ENCODE measurements at regions not wholly inside any gene's neighbourhood (a gene's known extent, or its start where the extent isn't known, plus 50 kb on each side); places are given as distances from the start of the nearest gene placed in this dataset.

- no peak overlapping the region for H2AFZ ChIP-seq (replicated peaks; ENCODE audit: low read length, poor library complexity)
- H2AK9ac ChIP-seq (replicated peaks; ENCODE audit: low read depth, low read length, poor library complexity) = no peak overlapping the region
- H4K5ac ChIP-seq (ENCODE audit: low read depth, low read length) = no peak overlapping the region
- no TSS peak for BruUV-seq (replicated peaks)
- H4K20me1 ChIP-seq (ENCODE audit: insufficient read depth, low read length) = no peaks in the 10 kb centered on the region
- no peak overlapping the region for H4K8ac ChIP-seq (ENCODE audit: low read depth in 2 of 2, low read length in 2 of 2)
- no peak overlapping the region for H3K14ac ChIP-seq (replicated peaks; ENCODE audit: low read depth, low read length)
- no peak overlapping the region for H2BK15ac ChIP-seq (ENCODE audit: low read depth, low read length)
- H3K56ac ChIP-seq (ENCODE audit: extremely low read depth, insufficient read depth, low read length) = no peak overlapping the region
- H3K36me3 ChIP-seq (ENCODE audit: control insufficient read depth, insufficient read depth, low read length) = no peaks in the 10 kb centered on the region
- TF ChIP-seq RFX5 (IDR thresholded peaks at IDR 0.05; ENCODE audit: low read depth, low read length) (no peak), RAD21 (IDR thresholded peaks at IDR 0.05; ENCODE audit: low read length) (no peak), SMC3 (IDR thresholded peaks at IDR 0.05; ENCODE audit: low read depth, low read length) (no peak), BHLHE40 (IDR thresholded peaks at IDR 0.05; ENCODE audit: low read depth, low read length) (no peak)
- H3K27me3 ChIP-seq (ENCODE audit: control insufficient read depth, insufficient read depth, low read length) = no peaks in the 10 kb centered on the region
- ChIA-PET CTCF (no interaction called here), POLR2A (ENCODE audit: unreplicated experiment) (no interaction called here)
- no peaks in the 10 kb centered on the region for H3K4me1 ChIP-seq (ENCODE audit: control insufficient read depth, insufficient read depth, low read length)
- H3K4me2 ChIP-seq (ENCODE audit: low read depth, low read length) = no peak overlapping the region
- no peaks in the 10 kb centered on the region for H3K79me1 ChIP-seq (ENCODE audit: low read depth in 1 of 2, low read length in 2 of 2)
- intact Hi-C loops (cut with micrococcal nuclease) = no loop called here
- WGBS, 2 experiments (ENCODE audit: extremely low coverage in 2 of 2, insufficient read length in 1 of 2) = 60% methylated on average over 5 of the region's 7 CpGs; no CpG with 5 or more reads in 1 of the 2 experiments
- no peak overlapping the region for H3K4ac ChIP-seq (ENCODE audit: low read depth, low read length)
- H2BK5ac ChIP-seq (ENCODE audit: low read depth, low read length, poor library complexity, severe bottlenecking) = no peak overlapping the region
- in situ Hi-C loops (cut with MboI; ENCODE audit: low sequenced_read_pairs) = no loop called here
- H2AK5ac ChIP-seq (ENCODE audit: low read depth, low read length) = no peak overlapping the region
- H2BK120ac ChIP-seq (ENCODE audit: low read depth, low read length) = no peak overlapping the region
- no peak overlapping the region for H3K23ac ChIP-seq (ENCODE audit: low read depth, low read length)
- no peaks in the 10 kb centered on the region for H3K9me1 ChIP-seq (ENCODE audit: insufficient read depth, low read length)
- no peaks in the 10 kb centered on the region for H3K9me3 ChIP-seq (ENCODE audit: control insufficient read depth, insufficient read depth, low read length)
- H3K18ac ChIP-seq (ENCODE audit: low read depth, low read length) = no peak overlapping the region
- H4K91ac ChIP-seq (ENCODE audit: insufficient read depth, low read depth, low read length) = no peak overlapping the region
- no peak overlapping the region for H2BK20ac ChIP-seq (ENCODE audit: low read depth, low read length)
- no peak overlapping the region for H3K9ac ChIP-seq (ENCODE audit: low read depth, low read length)
- no peak for DNase-seq
- H3K4me3 ChIP-seq (ENCODE audit: insufficient read depth, low read depth, low read length) = no peak overlapping the region
- dilution Hi-C loops (cut with HindIII; ENCODE audit: low sequenced_read_pairs, unreplicated experiment) = no loop called here
- H3K27ac ChIP-seq (ENCODE audit: insufficient read depth, low read length) = no peak overlapping the region
- no peak for ATAC-seq (ENCODE audit: low read depth)
Measured at GRCh38 chr11:80955588-80955987, 1514.8 kb upstream of the TENM4 start.
